ENCODE measurements at regions not wholly inside any gene's neighbourhood (a gene's known extent, or its start where the extent isn't known, plus 50 kb on each side); places are given as distances from the start of the nearest gene placed in this dataset.
"Not testable (repeated sequence)": the region's sequence is repeated elsewhere in the genome, so short reads cannot be mapped to it uniquely, and the experiment has no call there.

DNA sequence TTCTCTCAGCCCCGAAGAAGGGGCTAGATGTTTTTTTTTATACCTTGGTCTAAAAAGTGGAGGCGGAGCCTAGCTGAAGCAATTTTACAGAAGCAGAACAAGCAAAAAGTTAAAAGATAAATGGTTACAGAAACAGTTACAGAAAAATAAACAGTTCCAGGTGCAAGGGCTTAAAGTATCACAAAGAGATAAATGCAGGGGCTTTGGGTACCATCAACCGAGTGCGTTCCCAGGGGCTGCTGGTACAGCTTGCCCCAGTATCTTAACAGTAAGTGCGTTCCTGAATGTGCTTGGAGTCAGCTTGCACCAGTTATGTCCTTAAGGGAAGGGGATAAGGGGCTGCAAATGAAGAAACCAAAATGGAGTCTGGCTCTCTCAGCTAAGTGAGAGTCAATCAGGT is 173.9 kb upstream of the MBL2 start:
- TF ChIP-seq, protein P1, sequence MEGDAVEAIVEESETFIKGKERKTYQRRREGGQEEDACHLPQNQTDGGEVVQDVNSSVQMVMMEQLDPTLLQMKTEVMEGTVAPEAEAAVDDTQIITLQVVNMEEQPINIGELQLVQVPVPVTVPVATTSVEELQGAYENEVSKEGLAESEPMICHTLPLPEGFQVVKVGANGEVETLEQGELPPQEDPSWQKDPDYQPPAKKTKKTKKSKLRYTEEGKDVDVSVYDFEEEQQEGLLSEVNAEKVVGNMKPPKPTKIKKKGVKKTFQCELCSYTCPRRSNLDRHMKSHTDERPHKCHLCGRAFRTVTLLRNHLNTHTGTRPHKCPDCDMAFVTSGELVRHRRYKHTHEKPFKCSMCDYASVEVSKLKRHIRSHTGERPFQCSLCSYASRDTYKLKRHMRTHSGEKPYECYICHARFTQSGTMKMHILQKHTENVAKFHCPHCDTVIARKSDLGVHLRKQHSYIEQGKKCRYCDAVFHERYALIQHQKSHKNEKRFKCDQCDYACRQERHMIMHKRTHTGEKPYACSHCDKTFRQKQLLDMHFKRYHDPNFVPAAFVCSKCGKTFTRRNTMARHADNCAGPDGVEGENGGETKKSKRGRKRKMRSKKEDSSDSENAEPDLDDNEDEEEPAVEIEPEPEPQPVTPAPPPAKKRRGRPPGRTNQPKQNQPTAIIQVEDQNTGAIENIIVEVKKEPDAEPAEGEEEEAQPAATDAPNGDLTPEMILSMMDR (IDR thresholded peaks at IDR 0.05; ENCODE audit: extremely low read depth, missing control alignments) = no peak
- no peak for DNase-seq (ENCODE audit: low spot score)

DNA sequence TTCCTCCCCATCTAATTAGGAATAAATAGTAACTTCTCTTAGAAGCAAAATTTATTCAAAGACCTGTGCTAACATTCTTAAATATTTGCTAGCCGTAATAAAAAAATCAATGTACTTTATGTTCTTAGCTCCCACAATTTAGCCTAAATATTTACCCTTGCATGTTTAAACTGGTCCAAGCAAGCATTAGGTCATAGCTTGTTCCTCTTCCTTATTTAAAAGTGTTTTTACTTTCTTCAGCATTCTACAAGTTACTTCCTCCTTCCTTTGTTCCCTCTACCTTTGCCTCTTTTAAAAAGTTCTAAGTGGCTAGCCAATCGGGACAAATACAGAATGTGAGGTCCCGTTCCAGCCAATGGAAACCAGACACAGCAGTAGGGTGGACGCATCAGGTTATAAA is 172.9 kb upstream of the MBL2 start:
- not testable (repeated sequence) for DNase-seq (ENCODE audit: low spot score)

GRCh38 chr10:52940921-52941320 is 168.3 kb upstream of the MBL2 start:
- no peak for DNase-seq (ENCODE audit: low spot score)

GRCh38 chr10:52939894-52940293 is 167.3 kb upstream of the MBL2 start:
- no peak for DNase-seq (ENCODE audit: low spot score)
- TF ChIP-seq, protein P1 (IDR thresholded peaks at IDR 0.05; ENCODE audit: extremely low read depth, missing control alignments) = no peak

More at GRCh38 chr10:52940921-52941320, 168.3 kb upstream of the MBL2 start:
- TF ChIP-seq, protein P1 (IDR thresholded peaks at IDR 0.05; ENCODE audit: extremely low read depth, missing control alignments) = no peak

DNA sequence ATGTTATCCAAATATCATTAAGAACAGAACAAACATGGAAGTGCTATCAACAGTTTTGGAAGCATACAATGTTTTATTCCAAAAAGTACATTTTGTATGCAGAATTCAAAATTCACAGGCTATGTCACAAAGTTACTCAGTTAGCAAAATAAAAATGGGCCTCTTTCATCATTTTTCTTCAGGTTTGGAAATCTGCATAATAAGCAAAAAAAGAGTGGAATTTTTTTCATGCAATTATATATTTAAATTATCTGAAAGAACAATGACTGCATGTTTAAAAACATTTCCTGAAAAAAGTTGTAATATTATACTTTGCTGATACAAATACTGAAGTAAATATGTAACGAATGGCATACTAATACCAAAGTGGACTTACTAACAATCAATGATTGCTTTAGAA is 161.2 kb upstream of the MBL2 start:
- no peak for DNase-seq (ENCODE audit: low spot score)
- TF ChIP-seq, protein P1 (IDR thresholded peaks at IDR 0.05; ENCODE audit: extremely low read depth, missing control alignments) = no peak

DNA sequence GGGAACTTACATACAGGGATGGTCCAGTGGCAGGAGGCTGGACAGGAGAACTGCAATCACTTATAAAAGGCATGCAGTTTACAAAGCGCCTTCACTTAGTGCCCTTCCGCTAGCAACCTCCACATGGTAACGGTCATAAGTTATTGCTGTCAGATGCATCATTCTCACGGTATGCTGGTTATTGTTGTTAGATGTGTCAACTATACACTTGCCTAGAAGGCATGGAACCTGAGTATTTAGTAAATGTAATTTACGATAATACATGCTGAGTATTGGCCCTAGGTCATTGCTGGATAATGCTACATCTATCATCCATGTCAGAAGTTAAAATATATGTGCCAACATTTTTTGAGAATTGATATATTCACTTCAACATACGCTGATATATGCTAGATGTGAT is 155.1 kb upstream of the MBL2 start:
- TF ChIP-seq, protein P1 (IDR thresholded peaks at IDR 0.05; ENCODE audit: extremely low read depth, missing control alignments) = no peak
- no peak for DNase-seq (ENCODE audit: low spot score)

- TF ChIP-seq, protein P1 (IDR thresholded peaks at IDR 0.05; ENCODE audit: extremely low read depth, missing control alignments) = no peak
- DNase-seq (ENCODE audit: low spot score) = no peak
Measured at GRCh38 chr10:52923520-52923919, 150.9 kb upstream of the MBL2 start.

DNA sequence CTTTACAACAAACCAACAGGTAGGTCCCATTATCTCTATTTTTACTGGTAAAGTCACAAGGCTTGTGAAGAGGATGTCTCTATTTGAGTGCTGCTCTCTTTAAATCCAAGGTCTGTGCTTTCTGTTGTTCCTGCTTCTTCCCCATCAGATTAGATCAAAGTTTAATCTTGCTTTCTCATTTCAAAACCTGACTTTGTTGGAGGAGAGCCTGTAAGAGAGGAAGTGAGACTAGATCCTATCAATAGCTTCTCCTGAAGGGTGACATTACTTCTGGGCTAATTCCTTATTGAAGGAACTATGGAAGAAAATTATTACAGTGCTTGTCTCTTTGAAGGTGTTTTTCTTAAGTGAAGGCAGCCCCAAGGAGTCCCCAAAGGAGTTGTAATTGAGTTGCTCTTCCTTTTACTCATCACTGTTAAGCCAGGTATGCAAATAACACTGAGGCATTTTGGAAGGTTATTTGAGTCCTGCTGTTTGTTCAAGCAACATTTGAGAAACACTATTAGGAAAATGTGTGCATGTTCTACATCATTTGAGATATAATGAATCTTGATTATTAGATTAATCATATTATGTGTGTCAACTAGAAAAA is 146.2 kb upstream of the MBL2 start:
- TF ChIP-seq, protein P1 (IDR thresholded peaks at IDR 0.05; ENCODE audit: extremely low read depth, missing control alignments) = no peak
- no peak for DNase-seq (ENCODE audit: low spot score)
